HG02852 (cell line): ENCODE measurements at regions not wholly inside any gene's neighbourhood (a gene's known extent, or its start where the extent isn't known, plus 50 kb on each side); places are given as distances from the start of the nearest gene placed in this dataset.
"Not testable (repeated sequence)": the region's sequence is repeated elsewhere in the genome, so short reads cannot be mapped to it uniquely, and the experiment has no call there.

Experiments
- ATAC-seq: cut with Tn5 transposase; IDR thresholded peaks from one replicate; pipeline ENCODE4 v1.9.1; 2021; ENCODE audit warnings: mild to moderate bottlenecking, moderate library complexity; ENCODE audit not compliant: unreplicated experiment

DNA sequence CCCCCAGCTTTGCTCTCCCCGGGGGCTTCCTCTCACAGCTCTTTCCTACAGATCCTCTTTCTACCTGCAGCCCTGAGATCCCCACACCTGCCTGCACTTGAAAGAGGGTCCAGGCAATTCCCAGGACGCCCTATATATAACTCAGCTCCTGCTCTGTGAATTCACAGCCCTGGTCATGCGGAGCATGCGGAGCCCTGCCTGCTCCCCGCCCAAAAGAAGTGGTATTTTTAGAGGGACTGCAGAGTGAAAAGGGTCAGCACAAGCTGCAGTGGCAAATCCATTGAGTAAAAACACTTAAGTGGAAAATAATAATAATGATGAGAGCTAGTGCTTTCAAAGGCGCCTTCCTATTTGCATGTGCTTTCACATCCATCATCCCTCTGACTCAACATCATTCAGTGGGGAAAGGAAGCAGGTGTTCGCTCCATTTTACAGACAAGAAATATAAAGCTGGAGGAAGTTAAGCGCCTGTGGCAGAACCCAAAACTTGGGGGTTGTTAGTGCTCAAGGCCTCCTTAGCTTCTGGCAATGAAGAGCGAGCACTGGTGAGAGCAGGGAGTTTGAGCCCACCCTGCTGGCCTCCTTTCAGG lies 76.3 kb upstream of the LIPC start:
- no peak for ATAC-seq

GRCh38 chr15:58355973-58356372 lies 75.8 kb upstream of the LIPC start:
- ATAC-seq, result no peak

DNA sequence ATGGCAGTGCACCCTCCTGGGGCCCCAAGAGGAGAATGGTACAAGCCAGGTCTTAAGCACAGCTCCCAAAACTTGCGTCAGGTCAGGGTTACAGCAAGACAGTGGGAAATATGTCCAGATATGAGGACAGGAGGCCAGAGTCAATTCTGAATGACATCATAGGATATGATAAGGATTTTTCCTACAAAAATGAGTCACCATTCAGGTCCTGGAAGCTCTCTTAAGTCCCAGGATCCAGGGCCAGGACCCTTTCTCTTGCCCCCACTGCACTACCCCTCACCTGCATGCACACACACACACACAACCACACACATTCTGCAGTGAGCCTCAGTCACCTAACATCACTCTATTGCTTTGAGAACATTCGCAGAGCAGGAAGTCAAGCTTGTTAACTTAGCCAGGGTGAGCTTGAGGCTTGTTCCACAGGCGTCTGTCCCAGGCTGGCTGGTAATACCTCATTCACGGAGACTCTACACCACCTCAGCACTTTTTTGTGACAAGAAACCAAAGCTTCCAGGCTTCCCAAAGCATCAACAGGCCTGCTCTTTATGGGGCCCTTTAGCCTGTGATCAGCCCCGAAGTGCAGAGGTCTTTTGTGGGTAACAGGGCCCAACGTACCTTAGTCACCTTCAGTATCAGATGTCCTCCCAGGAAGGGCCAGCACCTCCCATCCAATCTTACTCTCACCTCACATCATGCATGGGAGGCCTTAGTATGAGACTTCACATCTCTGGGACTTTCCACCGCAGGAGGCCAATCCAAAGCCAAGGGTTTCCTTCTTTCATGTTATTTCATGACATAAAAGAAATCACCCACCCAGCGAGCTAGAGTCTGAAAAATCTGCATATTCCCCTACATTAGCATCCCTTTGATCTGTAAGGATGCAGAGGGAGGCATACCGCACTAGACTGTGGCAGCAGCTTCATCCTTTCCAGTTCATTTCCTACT lies 74.0 kb upstream of the LIPC start:
- no peak for ATAC-seq

- ATAC-seq, result no peak
These were observed 71.2 kb upstream of the LIPC start for GRCh38 chr15:58360421-58361090.

GRCh38 chr15:58361273-58361759 lies 70.5 kb upstream of the LIPC start:
- ATAC-seq, result no peak

DNA sequence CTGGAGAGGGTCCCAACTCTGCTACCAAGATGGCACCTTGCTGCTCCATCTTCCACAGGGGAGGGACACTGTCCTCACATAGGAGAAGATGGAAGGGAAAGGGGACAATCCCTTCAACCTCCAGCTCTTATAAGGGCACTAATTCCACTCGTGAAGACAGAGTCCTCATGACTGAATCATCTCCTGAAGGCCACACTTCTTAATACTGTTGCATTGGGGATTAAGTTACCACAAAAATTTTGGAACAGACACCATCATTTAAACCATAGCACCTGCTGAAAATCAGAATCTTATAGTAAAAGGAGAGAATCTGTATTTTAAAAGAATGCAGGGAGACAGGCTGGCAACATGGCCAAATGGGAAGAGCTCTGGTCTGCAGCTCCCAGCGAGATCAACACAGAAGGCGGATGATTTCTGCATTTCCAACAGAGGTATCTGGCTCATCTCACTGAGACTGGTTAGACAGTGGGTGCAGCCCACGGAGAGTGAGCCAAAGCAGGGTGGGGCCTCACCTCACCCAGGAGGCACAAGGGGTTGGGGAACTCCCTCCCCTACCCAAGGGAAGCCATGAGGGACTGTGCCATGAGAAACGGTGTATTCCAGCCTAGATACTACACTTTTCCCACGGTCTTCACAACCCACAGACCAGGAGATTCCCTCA lies 69.4 kb upstream of the LIPC start:
- no peak for ATAC-seq

DNA sequence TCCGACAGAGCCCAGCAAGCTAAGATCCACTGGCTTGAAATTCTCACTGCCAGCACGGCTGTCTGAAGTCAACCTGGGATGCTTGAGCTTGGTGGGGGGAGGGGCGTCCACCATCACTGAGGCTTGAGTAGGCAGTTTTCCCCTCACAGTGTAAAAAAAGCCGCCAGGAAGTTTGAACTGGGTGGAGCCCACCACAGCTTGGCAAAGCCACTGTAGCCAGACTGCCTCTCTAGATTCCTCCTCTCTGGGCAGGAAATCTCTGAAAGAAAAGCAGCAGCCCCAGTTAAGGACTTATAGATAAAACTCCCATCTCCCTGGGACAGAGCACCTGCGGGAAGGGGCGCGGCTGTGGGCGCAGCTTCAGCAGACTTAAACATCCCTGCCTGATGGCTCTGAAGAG lies 68.7 kb upstream of the LIPC start:
- not testable (repeated sequence) for ATAC-seq

DNA sequence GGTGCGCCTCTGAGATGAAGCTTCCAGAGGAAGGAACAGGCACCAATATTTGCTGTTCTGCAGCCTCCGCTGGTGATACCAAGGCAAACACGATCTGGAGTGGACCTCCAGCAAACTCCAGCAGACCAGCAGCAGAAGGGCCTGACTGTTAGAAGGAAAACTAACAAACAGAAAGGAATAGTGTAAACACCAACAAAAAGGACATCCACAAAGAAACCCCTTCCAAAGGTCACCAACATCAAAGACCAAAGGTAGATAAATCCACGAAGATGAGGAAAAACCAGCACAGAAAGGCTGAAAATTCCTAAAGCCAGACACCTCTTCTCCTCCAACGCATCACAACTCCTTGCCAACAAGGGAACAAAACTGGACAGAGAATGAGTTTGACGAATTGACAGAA lies 68.1 kb upstream of the LIPC start:
- ATAC-seq, result not testable (repeated sequence)

- not testable (repeated sequence) for ATAC-seq
These were observed 66.7 kb upstream of the LIPC start for GRCh38 chr15:58365098-58365497.

DNA sequence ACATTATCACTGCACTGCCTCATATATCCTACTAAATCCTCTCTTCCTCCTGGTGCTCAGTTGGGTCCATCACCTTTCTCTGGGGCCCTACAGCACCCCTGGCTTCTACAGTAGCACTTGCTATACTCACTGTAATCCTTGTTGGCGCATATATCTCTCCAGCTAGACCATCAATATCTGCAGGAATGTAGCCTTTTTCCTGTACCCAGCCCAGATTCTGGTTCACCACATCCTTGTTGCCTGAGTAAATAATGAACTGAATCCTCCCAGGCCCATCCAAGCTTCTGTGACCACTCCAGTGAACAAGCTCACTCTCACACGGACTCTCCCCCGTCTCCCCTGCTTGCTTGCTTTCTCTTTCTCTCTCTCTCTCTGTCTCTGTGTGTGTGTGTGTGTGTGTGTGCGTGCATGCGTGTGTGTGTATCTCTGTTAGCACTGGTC lies 62.5 kb upstream of the LIPC start:
- no peak for ATAC-seq

DNA sequence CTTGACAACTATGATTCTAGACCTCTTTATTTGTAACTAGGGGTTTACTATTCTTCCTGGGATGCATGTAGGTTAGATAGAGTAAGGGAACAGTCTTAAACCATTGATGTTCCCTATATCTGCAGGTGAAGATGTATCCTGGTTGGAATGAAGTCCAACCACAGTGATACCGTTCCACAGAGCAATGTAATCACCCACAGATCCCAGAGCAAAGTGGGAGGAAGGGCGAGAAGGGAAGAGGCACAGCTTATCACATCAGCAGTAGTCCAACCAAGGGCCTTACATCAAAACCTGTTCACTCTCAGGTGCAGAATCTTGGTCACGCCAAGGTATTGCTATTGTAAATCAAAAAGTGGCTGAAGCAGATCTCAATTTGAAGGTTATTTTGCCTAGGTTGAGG lies 61.8 kb upstream of the LIPC start:
- no peak for ATAC-seq

- no peak for ATAC-seq
These were observed 57.6 kb upstream of the LIPC start for GRCh38 chr15:58374147-58374546.

- no peak for ATAC-seq
These were observed 54.6 kb upstream of the LIPC start for GRCh38 chr15:58377193-58377592.

DNA sequence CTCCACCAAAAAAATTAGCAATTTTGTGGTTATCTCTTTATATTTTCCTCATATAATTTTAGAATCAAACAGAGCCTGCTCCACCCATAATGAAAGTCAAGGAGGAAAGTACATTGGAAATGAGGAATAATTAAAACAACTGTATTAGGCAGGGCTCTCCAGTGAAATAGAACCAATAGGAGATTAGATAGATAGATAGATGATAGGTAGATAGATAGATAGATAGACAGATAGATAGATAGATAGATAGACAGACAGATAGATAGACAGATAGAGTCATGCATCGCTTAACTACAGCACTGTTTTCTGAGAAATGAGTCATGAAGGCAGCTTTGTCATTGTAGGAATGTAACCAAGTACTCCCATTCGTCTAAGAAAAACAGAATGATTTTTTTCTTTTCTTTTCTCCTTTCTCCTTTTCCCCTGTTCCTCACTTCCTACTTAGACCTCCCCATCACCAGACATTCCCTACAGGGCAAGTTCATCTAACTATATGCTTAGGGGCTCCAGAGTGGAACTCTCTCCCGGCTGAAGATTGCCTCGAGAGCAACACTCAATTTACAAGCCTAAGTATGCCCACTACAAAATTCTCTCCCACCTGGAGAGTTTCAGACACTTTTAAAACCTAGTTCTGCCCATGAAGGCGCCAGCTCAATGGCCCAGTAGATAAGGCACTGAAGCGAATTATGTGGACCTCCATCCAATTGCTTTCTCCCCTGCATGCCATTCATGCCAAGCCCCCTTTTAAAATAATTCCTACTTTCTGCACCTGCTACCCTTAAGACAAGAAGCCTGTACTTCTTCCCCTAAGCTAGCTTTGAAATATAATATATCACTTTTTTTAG lies 53.3 kb upstream of the LIPC start:
- no peak for ATAC-seq

DNA sequence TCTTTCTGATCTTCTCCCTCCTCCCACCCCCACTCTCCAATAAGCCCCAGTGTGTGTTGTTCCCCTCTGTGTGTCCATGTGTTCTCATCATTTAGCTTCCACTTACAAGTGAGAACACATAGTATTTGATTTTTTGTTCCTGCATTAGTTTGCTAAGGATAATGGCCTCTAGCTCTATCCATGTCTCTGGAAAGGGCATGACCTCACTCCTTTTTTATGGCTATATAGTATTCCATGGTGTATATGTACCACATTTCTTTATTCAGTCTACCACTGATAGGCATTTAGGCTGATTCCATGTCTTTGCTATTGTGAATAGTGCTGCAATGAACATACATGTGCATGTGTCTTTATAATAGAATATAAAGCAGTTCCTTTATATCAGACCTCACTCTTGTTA lies 52.3 kb upstream of the LIPC start:
- ATAC-seq, result not testable (repeated sequence)

- no peak for ATAC-seq
These were observed 51.4 kb upstream of the LIPC start for GRCh38 chr15:58380280-58380945.

DNA sequence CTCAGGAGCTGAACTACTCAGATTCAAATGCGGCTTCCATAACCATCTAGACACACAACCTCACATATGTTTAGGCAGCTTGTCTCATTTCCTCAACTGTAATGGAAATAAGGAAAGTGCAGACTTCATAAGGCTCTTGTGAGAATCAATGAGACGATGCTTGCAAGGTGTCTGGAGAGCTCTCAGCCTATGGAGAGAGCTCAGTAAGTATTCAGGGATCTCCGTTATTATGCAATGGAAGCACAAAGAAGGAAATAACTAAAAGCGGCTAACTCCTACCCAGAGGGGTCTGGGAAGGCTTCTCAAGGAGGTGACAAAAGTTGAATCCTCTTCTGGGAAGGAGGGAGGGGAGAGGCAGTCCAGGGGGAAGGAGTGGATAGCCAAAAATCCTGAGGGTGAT lies 50.1 kb upstream of the LIPC start:
- no peak for ATAC-seq
